ENCODE measurements at regions not wholly inside any gene's neighbourhood (a gene's known extent, or its start where the extent isn't known, plus 50 kb on each side); places are given as distances from the start of the nearest gene placed in this dataset.
"Not testable (repeated sequence)": the region's sequence is repeated elsewhere in the genome, so short reads cannot be mapped to it uniquely, and the experiment has no call there.

DNA sequence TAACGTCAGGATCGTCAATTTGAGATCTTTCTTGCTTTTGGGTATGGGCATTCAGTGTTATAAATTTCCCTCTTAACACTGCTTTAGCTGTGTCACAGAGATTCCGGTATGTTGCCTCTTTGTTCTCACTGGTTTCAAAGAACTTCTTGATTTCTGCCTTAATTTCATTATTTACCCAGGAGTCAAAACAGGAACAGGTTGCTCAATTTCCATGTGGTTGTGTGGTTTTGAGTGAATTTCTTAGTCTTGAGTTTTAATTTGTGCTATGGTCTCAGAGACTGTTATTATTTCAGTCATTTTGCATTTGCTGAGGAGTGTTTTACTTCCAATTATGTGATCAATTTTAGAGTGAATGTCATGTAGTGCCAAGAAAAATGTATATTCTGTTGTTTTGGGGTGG lies 153.1 kb downstream of the PCDH17 start:
- no peak for DNase-seq (ENCODE audit: low spot score)

- DNase-seq (ENCODE audit: low spot score) = no peak
These were observed 155.7 kb downstream of the PCDH17 start for GRCh38 chr13:57787058-57787791.

DNA sequence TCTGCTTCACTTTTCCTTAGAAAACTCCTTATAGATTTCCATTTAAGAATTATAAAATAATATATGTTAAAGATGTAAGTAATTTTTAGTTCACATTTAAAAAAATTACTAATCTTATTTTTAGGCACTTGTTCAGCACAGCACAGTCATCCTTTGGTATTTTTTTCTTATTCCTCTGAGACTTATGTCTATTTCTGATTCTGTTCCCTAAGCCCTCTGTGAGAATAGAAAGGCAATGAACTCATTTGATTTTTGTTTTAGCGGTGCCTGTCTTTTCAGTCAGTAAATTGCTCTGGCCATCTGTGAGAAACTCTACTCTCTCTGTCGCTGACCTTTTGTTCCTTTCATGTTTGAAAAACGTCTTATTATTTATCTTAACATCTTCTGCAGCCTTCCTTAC lies 168.1 kb downstream of the PCDH17 start:
- DNase-seq (ENCODE audit: low spot score) = no peak

- no peak for DNase-seq (ENCODE audit: low spot score)
These were observed 182.1 kb downstream of the PCDH17 start for GRCh38 chr13:57813651-57814050.

GRCh38 chr13:57815600-57815999 lies 184.1 kb downstream of the PCDH17 start:
- no peak for DNase-seq (ENCODE audit: low spot score)

GRCh38 chr13:57820924-57821323 lies 189.4 kb downstream of the PCDH17 start:
- DNase-seq (ENCODE audit: low spot score) = no peak

DNA sequence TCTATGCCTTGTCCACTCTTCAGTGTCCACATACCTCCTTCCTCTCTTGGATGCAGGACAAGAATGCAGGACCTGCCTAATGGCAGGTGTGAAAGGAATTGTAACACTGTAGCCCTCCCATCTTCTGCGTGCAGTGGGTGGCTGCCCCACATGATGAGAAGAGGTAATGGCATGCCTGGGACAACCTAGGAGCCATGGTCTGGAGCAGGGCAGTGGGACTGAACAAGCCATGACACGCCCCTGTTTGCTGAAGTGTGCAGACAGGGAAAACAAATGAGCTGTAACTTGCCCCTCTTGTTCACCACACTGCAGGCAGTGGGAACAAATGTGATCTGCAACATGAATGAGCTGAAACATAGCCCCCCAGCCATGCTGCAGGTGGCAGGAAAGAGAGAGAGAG lies 192.2 kb downstream of the PCDH17 start:
- no peak for DNase-seq (ENCODE audit: low spot score)

DNA sequence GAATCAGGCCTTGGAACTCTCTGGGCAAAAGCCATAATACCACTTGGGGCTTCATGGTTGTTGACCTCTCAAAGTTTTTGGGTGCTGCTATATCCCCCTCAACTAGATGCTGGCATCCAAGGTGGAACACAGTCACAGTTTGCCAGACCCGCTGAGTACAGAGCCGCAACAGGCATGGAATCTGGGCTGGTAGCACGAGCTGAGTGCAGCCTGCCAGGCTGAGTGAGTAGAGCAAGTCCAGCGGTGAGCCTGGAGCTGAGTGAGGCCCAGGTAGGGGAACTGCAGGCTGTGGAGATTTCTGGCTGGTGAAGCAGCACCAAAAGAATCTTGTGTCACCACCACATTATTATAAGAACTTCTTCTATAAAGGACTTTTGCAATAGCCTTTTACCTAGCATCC lies 192.6 kb downstream of the PCDH17 start:
- DNase-seq (ENCODE audit: low spot score) = no peak

GRCh38 chr13:57825066-57825465 lies 193.5 kb downstream of the PCDH17 start:
- no peak for DNase-seq (ENCODE audit: low spot score)

DNA sequence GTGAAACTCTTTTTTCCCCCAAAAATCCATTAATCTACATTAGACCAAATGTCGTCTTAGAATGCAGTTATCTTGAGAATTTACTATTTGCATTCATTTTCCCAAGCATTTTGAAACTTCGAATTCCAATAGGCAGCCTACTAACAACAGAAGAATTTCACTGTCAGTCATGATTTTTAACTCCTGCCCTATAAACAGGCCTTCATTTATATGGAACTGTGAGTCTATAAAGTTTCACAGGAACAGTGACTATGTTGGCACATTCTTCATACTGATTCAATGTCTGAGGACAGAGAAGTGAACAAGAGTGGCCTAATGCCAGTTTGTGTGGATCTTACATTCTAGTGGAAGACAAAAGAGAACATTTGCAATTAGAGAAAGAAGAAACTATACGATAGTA lies 198.0 kb downstream of the PCDH17 start:
- no peak for DNase-seq (ENCODE audit: low spot score)

DNA sequence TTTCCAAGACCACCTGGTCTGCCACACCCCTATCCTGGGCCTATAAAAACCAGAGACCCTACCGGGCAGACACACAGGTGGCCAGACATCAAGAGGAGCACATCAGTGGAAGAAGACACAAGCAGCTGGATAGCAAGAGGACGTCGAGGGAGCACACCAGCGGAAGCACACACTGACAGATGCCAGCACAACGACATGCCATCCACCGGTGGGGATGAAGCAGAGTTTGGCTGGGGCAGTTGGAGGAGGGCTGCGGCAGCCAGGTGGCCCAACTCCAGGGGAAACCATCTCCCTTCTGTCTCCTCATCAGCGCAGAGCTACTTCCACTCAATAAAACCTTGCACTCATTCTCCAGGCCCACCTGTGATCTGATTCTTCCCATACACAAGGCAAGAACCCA lies 200.6 kb downstream of the PCDH17 start:
- DNase-seq (ENCODE audit: low spot score) = no peak

- no peak for DNase-seq (ENCODE audit: low spot score)
These were observed 206.3 kb downstream of the PCDH17 start for GRCh38 chr13:57837801-57838200.

- no peak for DNase-seq (ENCODE audit: low spot score)
These were observed 212.0 kb downstream of the PCDH17 start for GRCh38 chr13:57843521-57843920.

- DNase-seq (ENCODE audit: low spot score) = no peak
These were observed 215.1 kb downstream of the PCDH17 start for GRCh38 chr13:57846600-57847173.

DNA sequence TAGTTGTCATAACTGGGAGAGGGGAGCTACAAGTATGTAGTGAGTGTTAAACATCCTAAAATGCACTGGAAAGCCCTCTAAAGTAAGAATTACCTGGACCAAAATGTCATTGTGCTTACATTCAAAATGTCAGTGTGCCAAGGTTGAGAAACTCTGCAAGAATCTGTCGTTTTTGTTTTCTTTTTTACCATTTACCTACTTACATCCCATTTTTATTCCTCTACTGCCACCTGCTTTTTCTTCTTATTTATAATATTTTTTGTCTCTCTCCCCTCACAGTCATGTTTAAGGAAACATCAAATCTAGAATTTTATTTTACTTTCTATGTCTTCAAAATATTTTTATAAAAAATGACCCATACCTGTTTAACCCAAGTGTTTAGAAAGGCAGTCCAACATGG lies 226.4 kb downstream of the PCDH17 start:
- DNase-seq (ENCODE audit: low spot score) = no peak

DNA sequence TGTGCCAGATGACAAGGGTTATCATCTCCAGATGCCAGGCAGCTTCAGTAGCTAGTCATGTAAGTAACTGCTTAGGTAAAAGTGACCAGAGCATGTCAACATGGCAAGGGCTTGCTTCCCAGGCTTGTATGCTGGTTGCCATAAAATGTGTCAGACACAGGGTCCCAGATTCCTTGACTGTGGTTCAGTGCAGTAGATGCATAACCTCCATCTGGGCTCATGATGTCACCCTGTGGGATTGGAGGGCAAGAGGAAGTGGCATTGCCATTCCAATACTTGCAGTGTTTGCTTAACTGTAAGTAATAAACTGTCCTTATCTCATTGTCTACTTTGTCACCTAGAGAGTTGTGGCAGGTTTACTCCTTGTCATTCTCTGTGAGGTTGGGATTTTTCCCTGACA lies 226.8 kb downstream of the PCDH17 start:
- no peak for DNase-seq (ENCODE audit: low spot score)

- no peak for DNase-seq (ENCODE audit: low spot score)
These were observed 231.3 kb downstream of the PCDH17 start for GRCh38 chr13:57862879-57863278.

GRCh38 chr13:57865600-57866294 lies 234.2 kb downstream of the PCDH17 start:
- DNase-seq (ENCODE audit: low spot score) = no peak

DNA sequence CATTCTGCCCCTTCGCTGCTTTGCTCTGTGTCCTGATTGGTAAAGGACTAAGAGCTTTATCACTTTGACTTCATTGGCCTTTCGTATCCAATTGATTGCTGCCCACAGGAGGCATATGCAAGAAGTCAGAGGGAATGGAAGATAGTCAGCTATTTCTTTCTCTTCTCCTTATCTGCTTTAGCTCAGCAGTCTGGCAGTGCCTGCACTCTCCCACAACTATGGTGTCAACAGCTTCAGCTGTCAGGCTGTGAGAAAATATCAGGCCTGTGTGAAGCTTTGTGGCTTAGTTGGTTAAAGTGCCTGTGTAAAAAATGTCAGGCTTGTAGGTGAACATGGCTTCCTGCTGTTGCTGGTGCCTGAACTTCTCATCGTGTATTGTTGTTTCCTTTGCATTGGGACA lies 243.0 kb downstream of the PCDH17 start:
- DNase-seq (ENCODE audit: low spot score) = no peak

GRCh38 chr13:57877601-57878000 lies 246.1 kb downstream of the PCDH17 start:
- no peak for DNase-seq (ENCODE audit: low spot score)

GRCh38 chr13:57878291-57878690 lies 246.7 kb downstream of the PCDH17 start:
- DNase-seq (ENCODE audit: low spot score) = no peak

DNA sequence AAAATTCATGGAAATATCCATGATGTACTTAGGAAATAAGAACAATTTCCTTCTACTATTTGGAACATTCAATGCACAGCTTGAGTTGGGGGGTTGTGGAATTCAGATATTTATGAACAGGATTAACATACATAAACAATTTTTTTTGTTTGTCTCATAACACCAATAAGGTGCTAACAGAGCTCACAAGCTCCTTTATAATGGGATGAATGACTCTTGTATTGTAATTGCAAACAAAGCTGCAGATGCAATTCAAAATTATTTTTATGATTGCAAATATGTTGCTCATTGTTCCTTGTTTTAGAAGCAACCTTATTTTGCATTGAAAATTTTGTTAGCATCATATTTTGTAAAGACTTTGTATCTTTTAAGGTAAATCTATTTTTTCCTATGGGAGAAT lies 265.7 kb downstream of the PCDH17 start:
- no peak for DNase-seq (ENCODE audit: low spot score)

DNA sequence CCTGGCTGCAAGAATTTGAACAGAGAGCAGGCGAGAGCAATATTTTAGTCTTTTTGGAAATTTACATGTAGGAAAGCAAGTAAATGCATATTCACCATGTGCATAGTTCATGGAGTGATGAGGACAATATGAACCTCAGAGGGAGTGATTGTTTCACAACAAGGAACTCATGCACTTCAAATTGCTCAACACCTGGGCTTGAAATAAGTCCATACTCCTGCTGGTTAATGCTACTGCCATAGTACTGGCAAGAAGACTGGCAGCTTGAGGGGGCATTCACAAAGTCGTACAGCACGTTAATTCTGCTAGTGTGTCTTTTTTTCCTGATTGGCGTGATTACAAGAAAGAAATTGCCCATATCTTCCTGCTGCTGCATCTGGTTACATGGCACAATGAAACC lies 267.6 kb downstream of the PCDH17 start:
- DNase-seq (ENCODE audit: low spot score) = no peak

DNA sequence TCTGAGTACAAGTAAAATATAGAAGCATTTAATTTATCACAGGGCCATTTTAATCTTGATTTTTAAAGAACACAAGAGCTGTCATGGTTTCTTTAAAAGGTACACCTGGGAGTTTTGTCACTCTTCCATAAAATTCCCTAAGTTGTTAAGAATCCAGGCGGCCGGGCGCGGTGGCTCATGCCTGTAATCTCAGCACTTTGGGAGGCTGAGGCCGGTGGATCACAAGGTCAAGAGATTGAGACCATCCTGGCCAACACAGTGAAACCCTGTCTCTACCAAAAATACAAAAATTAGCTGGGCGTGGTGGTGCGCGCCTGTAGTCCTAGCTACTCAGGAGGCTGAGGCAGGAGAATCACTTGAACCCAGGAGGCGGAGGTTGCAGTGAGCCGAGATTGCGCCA lies 278.3 kb downstream of the PCDH17 start:
- not testable (repeated sequence) for DNase-seq (ENCODE audit: low spot score)

Data from COLO829 (cell line).